ENCODE measurements at regions not wholly inside any gene's neighbourhood (a gene's known extent, or its start where the extent isn't known, plus 50 kb on each side); places are given as distances from the start of the nearest gene placed in this dataset.

DNA sequence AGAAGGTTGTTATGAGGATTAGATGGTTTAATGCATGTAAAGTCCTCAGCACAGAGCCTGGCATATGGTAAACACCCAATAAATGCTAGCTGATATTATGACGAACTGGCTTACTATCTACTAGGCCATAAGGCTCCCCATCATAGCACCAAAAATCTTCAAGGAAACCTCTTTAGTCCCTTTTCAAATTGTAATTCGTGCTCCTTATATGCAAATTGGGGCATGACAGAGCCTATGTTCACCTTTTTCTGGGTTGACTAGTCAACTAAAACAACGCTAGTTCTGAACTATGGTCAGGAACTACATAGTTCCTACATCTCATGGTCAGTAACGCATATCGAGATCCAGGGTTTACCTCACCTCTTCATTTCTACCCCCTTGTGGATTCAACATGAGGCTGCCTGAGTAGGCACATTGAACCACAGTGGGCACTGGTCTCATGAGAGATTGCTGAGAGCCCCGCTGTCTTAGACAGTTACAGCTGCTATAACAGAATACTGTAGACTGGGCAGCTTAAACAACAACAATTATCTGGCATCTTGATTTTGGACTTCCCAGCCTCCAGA is 97.2 kb upstream of the TNFAIP3 start:
- TF ChIP-seq, protein P1, sequence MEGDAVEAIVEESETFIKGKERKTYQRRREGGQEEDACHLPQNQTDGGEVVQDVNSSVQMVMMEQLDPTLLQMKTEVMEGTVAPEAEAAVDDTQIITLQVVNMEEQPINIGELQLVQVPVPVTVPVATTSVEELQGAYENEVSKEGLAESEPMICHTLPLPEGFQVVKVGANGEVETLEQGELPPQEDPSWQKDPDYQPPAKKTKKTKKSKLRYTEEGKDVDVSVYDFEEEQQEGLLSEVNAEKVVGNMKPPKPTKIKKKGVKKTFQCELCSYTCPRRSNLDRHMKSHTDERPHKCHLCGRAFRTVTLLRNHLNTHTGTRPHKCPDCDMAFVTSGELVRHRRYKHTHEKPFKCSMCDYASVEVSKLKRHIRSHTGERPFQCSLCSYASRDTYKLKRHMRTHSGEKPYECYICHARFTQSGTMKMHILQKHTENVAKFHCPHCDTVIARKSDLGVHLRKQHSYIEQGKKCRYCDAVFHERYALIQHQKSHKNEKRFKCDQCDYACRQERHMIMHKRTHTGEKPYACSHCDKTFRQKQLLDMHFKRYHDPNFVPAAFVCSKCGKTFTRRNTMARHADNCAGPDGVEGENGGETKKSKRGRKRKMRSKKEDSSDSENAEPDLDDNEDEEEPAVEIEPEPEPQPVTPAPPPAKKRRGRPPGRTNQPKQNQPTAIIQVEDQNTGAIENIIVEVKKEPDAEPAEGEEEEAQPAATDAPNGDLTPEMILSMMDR (IDR thresholded peaks at IDR 0.05; ENCODE audit: low read length), result no peak
- no peak for TF ChIP-seq EZH2 (IDR thresholded peaks at IDR 0.05; ENCODE audit: borderline replicate concordance, low read length)

Data from OCI-LY1 (cell line).